ENCODE measurements at regions not wholly inside any gene's neighbourhood (a gene's known extent, or its start where the extent isn't known, plus 50 kb on each side); places are given as distances from the start of the nearest gene placed in this dataset.
"Not testable (repeated sequence)": the region's sequence is repeated elsewhere in the genome, so short reads cannot be mapped to it uniquely, and the experiment has no call there.

DNA sequence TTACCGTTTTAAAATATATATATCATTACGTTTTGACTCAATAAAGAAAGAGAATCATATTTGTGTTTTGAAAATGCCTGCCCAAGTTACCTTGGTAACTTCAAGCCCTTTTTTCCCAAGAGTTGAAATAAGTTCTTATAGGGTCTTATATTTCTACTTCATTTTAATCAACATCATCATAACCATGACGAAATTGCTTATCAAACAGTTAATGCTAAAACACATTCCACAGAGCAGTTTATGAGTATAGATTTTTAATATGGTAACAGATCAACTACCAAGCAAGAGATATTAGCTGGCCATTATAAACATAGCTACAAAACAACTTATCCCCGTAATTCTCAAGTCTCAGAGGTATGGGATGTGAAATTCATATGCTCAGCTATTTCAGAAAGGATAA is 197.9 kb upstream of the LRRTM4 start:
- DNase-seq (ENCODE audit: low spot score) (no peak), ATAC-seq (no peak)

DNA sequence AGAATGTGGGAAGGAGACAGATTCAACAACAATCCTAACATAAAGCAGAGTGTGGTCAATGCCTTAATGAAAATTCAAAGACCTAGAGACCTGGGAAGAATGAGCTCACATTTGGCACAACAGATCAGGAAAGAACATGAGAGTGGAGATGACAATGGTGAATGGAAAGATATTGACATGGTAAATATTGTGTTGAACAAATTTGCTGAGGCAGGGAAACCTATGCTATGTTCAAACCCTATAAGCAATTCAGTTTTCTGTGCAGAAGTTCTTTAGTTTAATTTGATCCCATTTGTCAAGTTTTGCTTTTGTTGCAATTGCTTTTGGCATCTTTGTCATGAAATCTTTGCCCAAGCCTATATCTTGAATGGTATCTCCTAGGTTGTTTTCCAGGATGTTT is 199.4 kb upstream of the LRRTM4 start:
- ATAC-seq (no peak), DNase-seq (ENCODE audit: low spot score) (no peak)

DNA sequence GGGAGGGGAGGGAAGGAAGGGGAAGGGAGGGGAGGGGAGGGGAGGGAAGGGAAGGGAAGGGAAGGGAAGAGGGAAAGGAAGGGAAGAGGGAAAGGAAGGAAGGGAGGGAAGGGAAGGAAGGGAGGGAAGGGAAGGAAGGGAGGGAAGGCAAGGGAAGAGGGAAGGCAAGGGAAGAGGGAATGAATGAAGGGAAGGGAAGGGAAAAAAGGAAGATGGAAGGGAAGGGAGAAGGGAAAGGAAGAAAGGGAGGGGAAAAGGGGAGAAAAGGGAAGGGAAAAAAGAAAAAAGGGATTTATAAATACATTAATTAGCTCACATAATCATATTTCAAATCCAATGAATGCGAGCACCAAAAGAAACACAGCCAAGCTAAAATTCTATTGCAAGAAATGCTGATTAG is 202.9 kb upstream of the LRRTM4 start:
- no peak for ATAC-seq

DNA sequence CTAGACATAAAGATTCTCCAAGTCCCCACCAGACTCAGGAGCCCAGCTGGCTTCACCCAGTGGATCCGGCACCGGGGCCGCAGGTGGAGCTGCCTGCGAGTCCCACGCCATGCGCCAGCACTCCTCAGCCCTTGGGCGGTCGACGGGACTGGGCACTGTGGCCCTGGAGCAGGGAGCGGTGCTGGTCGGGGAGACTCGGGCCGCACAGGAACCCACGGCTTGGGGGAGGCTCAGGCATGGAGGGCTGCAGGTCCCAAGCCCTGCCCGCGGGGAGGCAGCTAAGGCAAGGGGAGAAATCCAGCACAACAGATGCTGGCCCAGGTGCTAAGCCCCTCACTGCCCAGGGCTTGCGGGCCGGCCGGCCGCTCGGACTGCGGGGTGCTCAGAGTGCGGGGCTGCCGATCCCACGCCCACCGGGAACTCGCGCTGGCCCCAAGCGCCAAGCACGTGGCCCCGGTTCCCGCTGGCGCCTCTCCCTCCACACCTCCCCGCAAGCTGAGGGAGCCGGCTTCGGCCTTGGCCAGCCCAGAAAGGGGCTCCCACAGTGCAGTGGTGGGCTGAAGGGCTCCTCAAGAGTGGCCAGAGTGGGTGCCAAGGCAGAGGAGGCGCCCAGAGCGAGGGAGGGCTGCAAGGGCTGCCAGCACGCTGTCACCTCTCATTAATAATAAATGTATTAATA is 212.6 kb upstream of the LRRTM4 start:
- DNase-seq (ENCODE audit: low spot score): not testable (repeated sequence)

More for the DNA sequence above, 202.9 kb upstream of the LRRTM4 start:
- DNase-seq (ENCODE audit: low spot score): no peak

GRCh38 chr2:77737236-77737635 is 215.1 kb upstream of the LRRTM4 start:
- ATAC-seq (no peak), DNase-seq (ENCODE audit: low spot score) (no peak)

More for the DNA sequence above, 212.6 kb upstream of the LRRTM4 start:
- ATAC-seq: not testable (repeated sequence)

GRCh38 chr2:77746780-77747179 is 224.6 kb upstream of the LRRTM4 start:
- DNase-seq (ENCODE audit: low spot score): no peak
- ATAC-seq: no peak

GRCh38 chr2:77753710-77754345 is 231.7 kb upstream of the LRRTM4 start:
- ATAC-seq; DNase-seq (ENCODE audit: low spot score): not testable (repeated sequence)

DNA sequence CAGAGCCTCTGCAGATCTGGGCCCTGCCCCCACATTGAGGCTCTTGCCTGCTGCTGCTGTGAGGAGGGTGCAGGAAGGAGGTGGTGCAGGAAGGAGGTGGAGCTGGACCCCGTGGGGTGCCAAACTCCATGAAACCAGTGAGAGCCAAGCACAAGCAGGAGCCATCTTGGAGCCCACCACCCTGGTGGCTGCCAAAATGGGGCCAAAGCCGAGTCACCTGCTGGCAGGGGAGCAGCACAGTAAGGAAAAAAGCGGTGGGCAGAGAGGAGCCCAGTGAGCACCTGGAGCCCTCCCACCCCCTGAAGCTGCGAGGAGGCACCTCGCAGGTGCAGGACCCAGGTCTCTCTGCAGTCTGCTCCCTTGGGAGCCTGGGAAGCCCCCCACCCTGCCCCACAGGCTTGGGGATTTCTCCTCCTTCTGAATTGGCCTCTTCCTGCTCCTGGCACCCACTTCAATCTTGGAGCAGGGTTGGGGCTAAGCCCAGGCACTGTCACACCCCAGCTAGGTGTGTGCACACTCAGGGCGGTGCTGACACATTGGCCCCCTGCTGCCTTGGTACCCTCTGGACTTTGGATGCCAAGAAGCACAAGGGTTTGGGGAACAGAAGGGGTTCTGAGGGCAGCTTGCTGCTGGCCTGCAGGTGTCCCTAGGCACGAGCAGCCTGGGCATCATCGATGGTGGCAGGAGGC is 245.4 kb upstream of the LRRTM4 start:
- ATAC-seq (no peak), DNase-seq (ENCODE audit: low spot score) (no peak)

DNA sequence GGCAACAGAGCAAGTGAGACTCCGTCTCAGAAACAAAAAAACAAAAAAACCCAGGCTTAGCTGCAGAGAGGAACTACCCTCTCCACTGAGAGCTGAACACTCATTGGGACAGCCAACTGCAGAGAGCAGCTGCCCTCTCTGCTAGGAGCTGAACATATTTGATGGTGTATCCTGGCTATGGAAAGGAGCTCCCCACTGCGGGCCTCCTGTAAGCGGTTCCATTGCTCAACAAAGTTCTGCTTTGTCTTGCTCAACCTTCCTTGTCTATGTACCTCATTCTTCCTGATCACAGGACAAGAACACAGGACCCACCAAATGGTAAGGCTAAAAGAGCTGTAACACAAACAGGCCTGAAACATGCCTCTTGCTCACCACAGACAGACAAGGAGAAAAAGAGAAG is 246.3 kb upstream of the LRRTM4 start:
- no peak for ATAC-seq
- no peak for DNase-seq (ENCODE audit: low spot score)

DNA sequence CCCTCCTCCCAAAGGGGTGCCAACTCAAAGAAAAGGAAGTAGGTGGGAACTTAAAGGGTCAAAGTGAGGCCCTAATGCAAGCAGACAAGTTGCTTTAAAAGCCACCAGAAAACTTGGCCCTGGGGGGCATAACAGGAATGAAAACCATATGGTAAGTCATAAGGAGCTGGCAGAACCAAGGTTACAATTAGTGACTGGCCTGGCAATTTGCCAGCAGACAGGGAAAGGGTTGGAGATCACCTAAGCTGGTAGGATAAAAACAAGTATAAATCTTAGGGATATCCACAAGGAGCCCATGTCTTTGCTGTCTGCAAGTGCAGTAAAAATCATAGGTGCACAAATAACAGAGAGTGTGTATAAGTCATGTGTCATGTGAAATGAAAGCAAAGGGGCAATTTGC is 256.7 kb upstream of the LRRTM4 start:
- ATAC-seq (no peak), DNase-seq (ENCODE audit: low spot score) (no peak)

- DNase-seq (ENCODE audit: low spot score); ATAC-seq: not testable (repeated sequence)
Measured at GRCh38 chr2:77793500-77793899, 271.3 kb upstream of the LRRTM4 start.

DNA sequence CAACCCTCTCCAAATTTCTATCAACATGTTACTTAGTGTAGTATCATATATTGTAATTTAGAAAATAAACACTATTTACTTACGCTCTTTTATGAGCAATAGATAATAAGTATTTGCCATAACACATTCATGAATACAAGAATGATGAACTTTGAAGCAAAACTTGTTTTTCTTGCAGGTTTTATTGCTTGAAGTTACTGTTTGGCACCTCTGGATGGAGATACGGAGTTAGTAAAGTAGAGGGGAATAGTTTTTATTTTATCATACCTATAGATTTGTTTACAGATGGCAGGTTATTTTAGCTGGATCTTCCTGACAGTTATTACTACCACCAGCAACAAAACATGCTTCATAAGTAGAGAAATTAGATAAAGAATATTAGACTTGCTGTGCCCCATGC is 274.2 kb upstream of the LRRTM4 start:
- ATAC-seq: no peak
- no peak for DNase-seq (ENCODE audit: low spot score)

- ATAC-seq: no peak
- DNase-seq (ENCODE audit: low spot score): no peak
Measured at GRCh38 chr2:77797088-77797487, 274.9 kb upstream of the LRRTM4 start.

DNA sequence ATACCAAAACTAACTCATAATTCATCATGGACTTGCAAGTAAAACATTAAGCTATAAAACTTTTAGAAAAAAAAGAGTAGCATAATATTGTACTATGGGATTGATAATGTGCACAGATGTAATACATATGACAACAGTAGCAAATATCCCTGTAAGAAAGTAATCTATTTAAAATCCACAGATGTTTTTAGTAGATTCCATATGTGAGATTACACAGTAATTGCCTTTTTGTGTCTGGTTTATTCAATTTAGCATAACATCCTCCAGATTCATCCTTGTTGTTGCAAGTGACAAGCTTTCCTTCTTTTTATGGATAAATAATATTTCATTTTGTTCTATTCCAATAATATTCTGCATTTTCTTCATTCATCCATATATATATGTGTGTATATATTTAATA is 278.2 kb upstream of the LRRTM4 start:
- ATAC-seq: no peak
- DNase-seq (ENCODE audit: low spot score): no peak

DNA sequence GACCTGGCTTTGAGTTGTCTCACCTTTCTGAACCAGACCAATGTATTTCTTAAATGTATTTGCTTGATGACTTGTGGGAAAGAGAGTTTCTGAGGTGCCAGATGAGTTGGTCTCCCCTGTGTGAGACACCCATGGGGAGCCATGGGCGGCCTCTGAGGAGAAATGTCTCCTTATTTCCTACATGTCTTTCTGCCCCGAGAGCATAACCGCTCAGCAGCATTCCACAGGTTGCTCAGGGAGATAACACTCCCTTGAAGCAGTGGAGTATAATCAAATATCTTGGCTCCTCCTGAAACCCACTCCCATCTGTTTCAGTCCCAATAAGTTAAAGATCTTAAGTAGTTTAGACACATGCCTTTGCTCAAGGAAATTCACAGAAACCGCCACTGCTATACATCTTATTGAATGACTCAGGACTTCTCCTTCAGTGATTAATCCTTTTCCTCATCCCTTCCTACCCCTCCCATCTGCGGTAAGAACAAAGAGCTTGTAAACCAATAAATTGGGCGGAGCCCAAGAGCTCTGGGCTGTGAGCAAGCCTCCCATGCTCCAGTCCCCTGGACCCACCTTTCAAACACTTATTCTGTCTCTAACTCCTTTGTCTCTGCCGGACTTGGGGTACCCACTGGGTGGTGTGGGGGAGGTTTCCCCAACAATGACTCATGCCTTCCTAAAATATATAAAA is 285.5 kb upstream of the LRRTM4 start:
- DNase-seq (ENCODE audit: low spot score): no peak
- no peak for ATAC-seq

DNA sequence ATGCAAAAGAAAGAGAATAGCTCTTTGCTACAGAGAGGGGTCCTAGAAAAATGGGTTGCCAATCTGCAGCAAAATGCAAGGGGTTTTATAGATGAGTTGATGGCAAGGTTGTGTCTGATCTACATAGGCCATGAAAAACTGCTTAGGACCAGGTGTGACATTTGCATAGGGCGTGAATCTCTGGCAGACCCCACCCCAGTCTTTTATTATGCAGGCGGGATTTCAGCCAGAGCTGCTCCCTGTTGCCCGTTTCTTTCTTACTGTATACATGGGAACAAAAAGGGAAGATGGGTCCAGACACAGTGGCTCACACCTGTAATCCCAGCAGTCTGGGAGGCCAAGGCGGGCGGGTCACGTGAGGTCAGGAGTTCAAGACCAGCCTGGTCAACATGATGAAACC is 286.4 kb upstream of the LRRTM4 start:
- no peak for ATAC-seq

DNA sequence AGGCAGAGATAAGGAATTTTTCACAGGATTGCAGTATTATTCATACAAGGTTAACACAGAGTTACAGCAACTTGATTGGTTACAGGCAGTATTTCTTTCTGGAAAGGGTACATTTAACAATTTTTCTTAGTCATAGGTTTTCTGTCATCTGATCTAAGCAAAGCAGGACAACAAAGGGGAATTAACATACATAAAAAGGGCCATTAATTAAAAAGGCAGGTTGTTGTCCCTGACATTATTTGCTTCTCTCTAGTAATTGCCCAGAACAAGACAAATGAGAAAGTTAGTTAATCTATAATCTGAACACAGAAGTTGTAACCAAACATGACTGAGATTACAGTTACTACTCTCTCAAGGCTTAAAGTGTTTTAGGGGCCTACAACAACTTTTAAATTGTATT is 291.4 kb upstream of the LRRTM4 start:
- DNase-seq (ENCODE audit: low spot score) (no peak), ATAC-seq (no peak)

More for the DNA sequence above, 286.4 kb upstream of the LRRTM4 start:
- DNase-seq (ENCODE audit: low spot score): no peak

GRCh38 chr2:77816618-77817017 is 294.4 kb upstream of the LRRTM4 start:
- no peak for ATAC-seq

GRCh38 chr2:77818186-77818585 is 296.0 kb upstream of the LRRTM4 start:
- no peak for ATAC-seq
- DNase-seq (ENCODE audit: low spot score): no peak

More at GRCh38 chr2:77816618-77817017, 294.4 kb upstream of the LRRTM4 start:
- no peak for DNase-seq (ENCODE audit: low spot score)

DNA sequence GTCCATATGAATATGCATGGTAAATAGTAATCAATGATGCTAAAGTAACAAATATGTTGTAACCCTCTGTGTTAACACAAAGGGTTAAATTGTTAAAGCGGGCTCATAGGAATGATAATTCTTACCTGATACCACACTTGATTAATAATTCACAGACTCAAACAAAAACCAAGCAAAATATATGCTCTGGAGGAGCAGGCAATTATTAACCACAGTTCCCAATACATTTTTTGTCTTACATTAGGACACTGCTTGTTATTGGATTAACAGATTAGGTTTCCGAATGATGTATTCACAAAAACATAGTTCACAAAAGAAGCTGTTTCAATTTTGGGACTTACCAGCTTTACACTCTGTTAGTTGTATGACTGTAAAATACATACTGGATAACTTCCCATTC is 300.9 kb upstream of the LRRTM4 start:
- ATAC-seq (no peak), DNase-seq (ENCODE audit: low spot score) (no peak)

DNA sequence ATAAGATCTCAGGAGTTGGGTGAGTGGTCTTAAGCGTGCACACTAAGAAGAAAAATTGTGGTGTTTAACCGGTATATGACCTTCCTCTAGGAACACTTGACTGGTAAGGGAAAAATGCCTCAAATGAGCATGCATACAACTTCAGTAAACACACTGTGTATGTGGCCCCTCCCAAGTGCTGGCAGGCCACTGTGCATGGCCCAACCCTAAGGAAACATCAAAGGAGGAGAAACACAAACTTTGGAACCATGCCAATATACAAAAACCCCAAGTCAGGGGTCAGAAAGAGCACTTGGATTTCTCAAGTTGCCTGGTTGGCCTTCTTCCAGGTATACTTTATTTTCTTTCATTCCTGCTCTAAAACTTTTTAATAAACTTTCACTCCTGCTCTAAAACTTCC is 308.9 kb upstream of the LRRTM4 start:
- DNase-seq (ENCODE audit: low spot score) (no peak), ATAC-seq (no peak)

GRCh38 chr2:77831471-77831870 is 309.3 kb upstream of the LRRTM4 start:
- ATAC-seq (no peak), DNase-seq (ENCODE audit: low spot score) (no peak)

All from left lobe of liver (tissue), 2 donors.